ENCODE measurements at regions not wholly inside any gene's neighbourhood (a gene's known extent, or its start where the extent isn't known, plus 50 kb on each side); places are given as distances from the start of the nearest gene placed in this dataset.

DNA sequence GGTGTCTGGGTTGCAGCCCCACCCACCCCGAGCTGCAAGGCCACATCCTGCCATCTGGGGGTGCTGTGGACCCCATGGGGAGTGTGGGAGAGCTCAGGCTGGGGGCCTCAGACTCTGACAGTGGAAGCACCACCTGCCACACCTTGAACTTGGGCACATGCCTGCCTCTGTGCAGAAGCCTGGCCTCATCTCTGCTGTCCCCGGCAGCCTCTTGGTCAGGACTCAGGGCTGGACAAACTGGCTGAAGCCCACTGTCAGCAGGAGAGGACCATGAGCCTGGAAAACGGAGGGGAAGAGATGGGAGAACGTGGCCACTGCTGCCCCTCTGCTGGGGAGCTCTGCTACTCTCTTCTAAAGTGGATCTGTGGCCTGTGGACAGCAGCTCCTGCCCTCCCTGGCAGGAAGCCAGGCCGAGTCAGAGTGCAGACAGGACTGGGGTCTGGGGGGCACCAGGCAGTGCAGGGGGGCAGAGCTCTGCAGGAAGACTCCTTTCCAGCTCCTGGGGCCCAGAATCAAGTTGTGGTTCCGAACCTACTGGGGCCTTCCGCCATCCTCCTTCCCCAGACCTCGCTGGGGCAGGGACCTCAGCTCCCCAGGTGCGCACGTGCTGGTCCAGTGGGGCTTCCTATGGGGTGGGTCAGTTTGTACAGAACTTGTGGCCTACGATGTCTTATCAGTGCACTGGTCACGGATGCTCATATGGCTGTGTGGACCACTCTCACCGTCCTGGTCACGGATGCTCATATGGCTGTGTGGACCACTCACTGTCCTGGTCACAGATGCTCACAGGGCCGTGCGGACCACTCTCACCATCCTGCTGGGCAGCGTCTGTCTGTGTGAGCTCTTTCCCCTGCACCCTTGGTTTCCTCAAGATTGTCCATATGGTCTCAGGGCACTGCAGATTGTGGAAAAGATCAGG, 207.7 kb downstream of the LAT start:
- TF ChIP-seq CTCF (IDR thresholded peaks at IDR 0.05) (no peak), EZH2phosphoT487 (IDR thresholded peaks at IDR 0.05) (no peak)
